Astrocyte (in vitro differentiated cells and primary cell): ENCODE measurements at regions not wholly inside any gene's neighbourhood (a gene's known extent, or its start where the extent isn't known, plus 50 kb on each side); places are given as distances from the start of the nearest gene placed in this dataset.

ENCODE experiments used
- DNase-seq: peaks from one replicate; pipeline ENCODE4 v3.0.0-alpha.2; 2010; ENCODE audit warnings: low read depth
- FAIRE-seq: peaks from 2 replicates; lab custom pipeline; 2011; peaks lifted over from hg19 to GRCh38; lab: Jason Lieb, UNC
- H2AFZ ChIP-seq: 2 replicates; pipeline ENCODE4 v1.6.0; 2012; ENCODE audit warnings: low read depth, low read length, inconsistent platforms
- H3K27ac ChIP-seq: 2 replicates; pipeline ENCODE4 v1.5.1; 2011; ENCODE audit warnings: low read depth, low read length, inconsistent platforms
- H3K27me3 ChIP-seq: 2 replicates; pipeline ENCODE4 v1.6.0; 2011; ENCODE audit warnings: low read length, inconsistent platforms; ENCODE audit not compliant: insufficient read depth
- H3K36me3 ChIP-seq: 2 replicates; pipeline ENCODE4 v1.5.1; 2011; ENCODE audit warnings: low read length, inconsistent platforms; ENCODE audit not compliant: insufficient read depth
- H3K4me1 ChIP-seq: 2 replicates; pipeline ENCODE4 v1.5.1; 2011; ENCODE audit warnings: low read length, inconsistent platforms; ENCODE audit not compliant: insufficient read depth
- H3K4me2 ChIP-seq: 2 replicates; pipeline ENCODE4 v1.6.0; 2012; ENCODE audit warnings: low read length, inconsistent platforms
- H3K4me3 ChIP-seq: 2 replicates; pipeline ENCODE4 v1.5.1; 2011; ENCODE audit warnings: low read depth, mild to moderate bottlenecking, low read length, inconsistent platforms; ENCODE audit not compliant: insufficient read depth
- H3K79me2 ChIP-seq: 2 replicates; pipeline ENCODE4 v1.6.0; 2012; ENCODE audit warnings: mild to moderate bottlenecking, low read length, inconsistent platforms; ENCODE audit not compliant: insufficient read depth
- H3K9ac ChIP-seq: 2 replicates; pipeline ENCODE4 v1.6.0; 2012; ENCODE audit warnings: mild to moderate bottlenecking, low read length, inconsistent platforms
- H3K9me3 ChIP-seq: 2 replicates; pipeline ENCODE4 v1.5.1; 2012; ENCODE audit warnings: low read depth, mild to moderate bottlenecking, low read length, inconsistent platforms; ENCODE audit not compliant: insufficient read depth
- H4K20me1 ChIP-seq: 2 replicates; pipeline ENCODE4 v1.6.0; 2012; ENCODE audit warnings: low read length, inconsistent platforms; ENCODE audit not compliant: insufficient read depth
- H3K27ac Mint-ChIP-seq: one replicate; pipeline ENCODE4 v1.8.0; 2021; ENCODE audit warnings: mild to moderate bottlenecking, mixed read lengths; ENCODE audit not compliant: unreplicated experiment
- H3K27me3 Mint-ChIP-seq: one replicate; pipeline ENCODE4 v1.8.0; 2021; ENCODE audit warnings: low read depth, mixed read lengths; ENCODE audit not compliant: unreplicated experiment
- H3K36me3 Mint-ChIP-seq: one replicate; pipeline ENCODE4 v1.8.0; 2021; ENCODE audit warnings: low read depth, mixed read lengths; ENCODE audit not compliant: unreplicated experiment
- H3K4me1 Mint-ChIP-seq: one replicate; pipeline ENCODE4 v1.8.0; 2021; ENCODE audit warnings: low read depth, mixed read lengths; ENCODE audit not compliant: unreplicated experiment
- H3K4me3 Mint-ChIP-seq: one replicate; pipeline ENCODE4 v1.8.0; 2021; ENCODE audit warnings: mild to moderate bottlenecking, moderate library complexity, mixed read lengths; ENCODE audit not compliant: unreplicated experiment
- H3K9me3 Mint-ChIP-seq: one replicate; pipeline ENCODE4 v1.8.0; 2021; ENCODE audit warnings: mild to moderate bottlenecking, mixed read lengths; ENCODE audit not compliant: unreplicated experiment
- EZH2 ChIP-seq: IDR thresholded peaks from 2 replicates; pipeline ENCODE4 v1.6.1; 2012; ENCODE audit warnings: mild to moderate bottlenecking, low read length, inconsistent platforms; ENCODE audit not compliant: insufficient read depth
- TF ChIP-seq, protein P1 (sequence below): IDR thresholded peaks from 2 replicates; pipeline ENCODE4 v1.5.1; 2011; ENCODE audit warnings: low read depth, mild to moderate bottlenecking, inconsistent platforms, low read length, moderate library complexity; ENCODE audit not compliant: insufficient read depth

DNA sequence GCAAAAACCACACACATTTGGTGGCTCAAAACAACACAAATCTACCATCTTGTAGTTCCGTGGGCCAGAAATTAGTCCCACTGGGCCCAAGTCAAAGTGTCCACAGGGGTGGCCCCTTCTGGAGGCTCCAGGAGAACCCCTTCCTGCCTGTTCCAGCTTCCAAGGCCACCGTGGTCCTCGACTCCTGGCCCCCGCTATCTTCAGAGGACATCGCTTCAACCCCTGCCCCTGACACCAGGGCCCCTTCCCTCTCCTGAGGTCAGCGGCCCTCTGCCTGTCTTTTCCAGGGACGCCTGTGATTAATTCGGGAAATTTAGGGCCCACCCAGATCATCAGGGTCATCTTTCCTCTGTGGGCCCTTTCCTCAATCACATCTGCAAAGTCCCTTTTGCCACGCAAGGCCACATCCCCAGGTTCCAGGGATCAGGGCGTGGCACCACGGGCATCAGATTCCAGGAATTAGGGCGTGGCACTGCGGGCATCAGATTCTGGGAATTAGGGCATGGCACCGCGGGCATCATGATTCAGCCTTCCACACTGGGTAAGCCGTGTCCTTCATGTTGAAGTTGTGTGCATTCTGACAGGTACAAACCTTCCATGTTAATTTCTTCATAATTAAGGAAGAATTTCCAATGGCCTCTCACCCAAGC is 59.9 kb upstream of the SMOC2 start:
- Histone ChIP-seq H3K4me1 (no peaks in the 10 kb centered on the region), H3K4me2 (no peak overlapping the region), H3K9me3 (peaks cover 27% of the 10 kb centered on the region), H3K27me3 (no peaks in the 10 kb centered on the region), H3K36me3 (no peaks in the 10 kb centered on the region), H3K4me3 (no peak overlapping the region), H3K27ac (no peak overlapping the region), H3K79me2 (no peaks in the 10 kb centered on the region), H2AFZ (no peak overlapping the region), H4K20me1 (no peaks in the 10 kb centered on the region), H3K9ac (no peak overlapping the region)
- Mint-ChIP-seq H3K36me3 (no peaks in the 10 kb centered on the region), H3K9me3 (peaks cover 3% of the 10 kb centered on the region), H3K27me3 (peaks cover 4% of the 10 kb centered on the region), H3K4me3 (no peak overlapping the region), H3K4me1 (no peaks in the 10 kb centered on the region), H3K27ac (no peak overlapping the region)
- DNase-seq (no peak), FAIRE-seq (no peak)
- TF ChIP-seq EZH2: no peak
- TF ChIP-seq, protein P1, sequence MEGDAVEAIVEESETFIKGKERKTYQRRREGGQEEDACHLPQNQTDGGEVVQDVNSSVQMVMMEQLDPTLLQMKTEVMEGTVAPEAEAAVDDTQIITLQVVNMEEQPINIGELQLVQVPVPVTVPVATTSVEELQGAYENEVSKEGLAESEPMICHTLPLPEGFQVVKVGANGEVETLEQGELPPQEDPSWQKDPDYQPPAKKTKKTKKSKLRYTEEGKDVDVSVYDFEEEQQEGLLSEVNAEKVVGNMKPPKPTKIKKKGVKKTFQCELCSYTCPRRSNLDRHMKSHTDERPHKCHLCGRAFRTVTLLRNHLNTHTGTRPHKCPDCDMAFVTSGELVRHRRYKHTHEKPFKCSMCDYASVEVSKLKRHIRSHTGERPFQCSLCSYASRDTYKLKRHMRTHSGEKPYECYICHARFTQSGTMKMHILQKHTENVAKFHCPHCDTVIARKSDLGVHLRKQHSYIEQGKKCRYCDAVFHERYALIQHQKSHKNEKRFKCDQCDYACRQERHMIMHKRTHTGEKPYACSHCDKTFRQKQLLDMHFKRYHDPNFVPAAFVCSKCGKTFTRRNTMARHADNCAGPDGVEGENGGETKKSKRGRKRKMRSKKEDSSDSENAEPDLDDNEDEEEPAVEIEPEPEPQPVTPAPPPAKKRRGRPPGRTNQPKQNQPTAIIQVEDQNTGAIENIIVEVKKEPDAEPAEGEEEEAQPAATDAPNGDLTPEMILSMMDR: no peak

DNA sequence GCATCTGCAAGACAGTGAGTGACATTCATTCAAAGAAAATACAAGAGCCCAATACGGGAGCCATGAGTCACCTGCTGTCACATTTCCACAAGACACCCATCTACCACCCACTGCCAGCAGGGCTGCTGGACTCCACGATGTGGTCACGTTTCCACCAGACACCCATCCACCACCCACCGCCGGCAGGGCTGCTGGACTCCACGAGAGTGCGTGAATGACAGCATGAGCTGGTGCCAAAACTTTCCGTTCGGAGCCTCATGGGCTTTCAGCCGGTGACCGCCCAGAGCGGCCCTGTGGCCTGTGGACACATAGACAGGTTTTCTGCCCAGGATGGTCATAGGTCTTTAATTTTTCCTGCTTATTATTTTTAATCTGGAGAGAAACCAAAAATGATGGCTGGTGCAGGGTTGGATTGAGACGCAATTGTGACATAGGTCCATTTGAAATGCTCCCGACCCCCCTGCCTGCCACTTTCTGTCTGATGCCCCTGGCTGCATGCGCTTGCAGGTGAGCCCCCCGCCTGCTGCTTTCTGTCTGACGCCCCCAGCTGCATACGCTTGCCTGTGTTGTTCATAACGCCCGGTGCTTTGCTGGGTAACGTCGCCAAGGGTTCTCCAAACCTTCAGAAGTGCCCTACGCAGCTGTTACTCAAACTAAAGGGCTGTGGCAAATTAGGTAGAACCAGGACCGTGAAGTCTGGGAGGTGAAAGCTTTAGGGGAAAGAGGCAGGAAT is 59.1 kb upstream of the SMOC2 start:
- H3K4me1 ChIP-seq: no peaks in the 10 kb centered on the region
- H3K4me2 ChIP-seq: no peak overlapping the region
- H2AFZ ChIP-seq: no peak overlapping the region
- no peaks in the 10 kb centered on the region for H3K79me2 ChIP-seq
- no peaks in the 10 kb centered on the region for H3K4me1 Mint-ChIP-seq
- H3K36me3 Mint-ChIP-seq: no peaks in the 10 kb centered on the region
- H3K27me3 Mint-ChIP-seq: peaks cover 11% of the 10 kb centered on the region
- peaks cover 3% of the 10 kb centered on the region for H3K9me3 Mint-ChIP-seq
- TF ChIP-seq, protein P1: no peak
- no peak for TF ChIP-seq EZH2
- no peaks in the 10 kb centered on the region for H4K20me1 ChIP-seq
- no peak overlapping the region for H3K27ac Mint-ChIP-seq
- no peak for FAIRE-seq
- no peak overlapping the region for H3K4me3 Mint-ChIP-seq
- no peaks in the 10 kb centered on the region for H3K27me3 ChIP-seq
- H3K9ac ChIP-seq: no peak overlapping the region
- H3K9me3 ChIP-seq: peaks cover 27% of the 10 kb centered on the region
- H3K27ac ChIP-seq: no peak overlapping the region
- H3K4me3 ChIP-seq: no peak overlapping the region
- no peaks in the 10 kb centered on the region for H3K36me3 ChIP-seq
- no peak for DNase-seq
